GM11168 (cell line): ENCODE measurements at regions not wholly inside any gene's neighbourhood (a gene's known extent, or its start where the extent isn't known, plus 50 kb on each side); places are given as distances from the start of the nearest gene placed in this dataset.
"Not testable (repeated sequence)": the region's sequence is repeated elsewhere in the genome, so short reads cannot be mapped to it uniquely, and the experiment has no call there.

Experiments
- in situ Hi-C: fragments of 300-500 bp; cut with MboI; formaldehyde crosslinking; loops from one replicate; pipeline ENCODE4 v1.12.0; 2022; ENCODE audit warnings: low sequenced_read_pairs; ENCODE audit not compliant: unreplicated experiment

DNA sequence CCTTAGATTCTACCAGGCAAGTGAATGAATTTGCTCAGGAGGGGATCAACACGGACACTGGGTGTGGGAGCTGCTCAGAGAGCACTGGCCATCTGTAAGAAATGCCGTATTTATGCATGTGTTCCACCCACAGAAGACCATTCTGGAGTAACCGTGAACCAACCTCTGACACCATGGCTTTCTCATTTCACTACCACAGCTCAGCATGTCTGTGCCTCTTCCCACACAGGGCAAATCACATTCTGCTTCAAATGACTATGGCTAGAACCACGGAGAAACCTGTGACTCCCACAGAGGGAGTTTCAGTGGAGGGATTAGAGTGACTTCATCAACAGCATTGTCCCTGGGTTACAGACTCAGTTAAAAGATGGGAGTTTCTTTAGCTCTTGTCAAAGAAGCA, 893.4 kb downstream of the XPNPEP1 start:
- in situ Hi-C loops: no loop called here

DNA sequence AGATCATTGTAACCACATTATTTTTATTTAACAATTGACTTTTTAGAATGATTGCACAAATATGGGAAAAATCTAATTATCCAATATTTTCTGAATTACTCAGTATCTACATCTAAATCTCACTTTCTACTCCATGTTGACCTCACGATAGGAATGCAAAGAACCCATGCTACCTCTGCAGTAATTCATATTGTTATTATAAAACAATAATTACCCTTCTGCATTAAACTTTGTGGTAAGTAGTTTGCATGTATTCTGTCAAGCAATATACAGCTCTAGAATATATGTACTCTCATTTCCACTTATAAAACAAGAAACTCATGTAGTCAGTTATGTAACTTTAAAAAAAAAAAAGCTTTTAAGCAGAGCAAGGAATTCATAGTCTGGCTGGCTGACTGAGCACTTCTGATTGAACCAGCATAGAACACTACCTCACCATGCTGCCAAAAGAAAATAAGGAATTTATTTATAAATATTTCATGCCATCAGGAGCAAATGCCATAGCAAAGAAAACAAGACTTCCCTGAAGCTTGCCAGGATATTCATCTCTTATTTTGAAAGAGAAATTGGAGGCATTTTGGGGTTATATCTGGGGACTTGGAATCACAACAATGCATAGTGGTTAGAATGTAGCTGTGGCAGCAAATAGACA, 895.7 kb downstream of the XPNPEP1 start:
- in situ Hi-C loops: no loop called here

DNA sequence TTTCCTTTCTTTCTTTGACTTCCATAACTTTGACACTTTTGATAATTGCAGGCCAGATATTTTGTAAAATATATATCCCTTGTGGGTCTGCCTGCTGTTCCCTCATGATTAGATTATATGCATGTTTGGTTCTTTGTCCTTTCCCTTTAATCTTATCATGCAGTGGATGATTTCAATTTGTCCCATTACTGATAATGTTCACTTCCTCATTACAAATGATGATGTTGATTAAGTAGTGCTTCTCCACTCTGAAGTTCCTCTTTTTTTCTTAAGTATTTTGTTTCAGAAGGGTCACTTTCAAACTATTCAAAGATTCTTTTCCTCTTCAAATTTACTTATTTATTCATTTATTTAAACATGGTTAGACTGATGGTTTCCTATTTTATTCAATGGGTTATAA, 898.1 kb downstream of the XPNPEP1 start:
- in situ Hi-C loops: no loop called here

DNA sequence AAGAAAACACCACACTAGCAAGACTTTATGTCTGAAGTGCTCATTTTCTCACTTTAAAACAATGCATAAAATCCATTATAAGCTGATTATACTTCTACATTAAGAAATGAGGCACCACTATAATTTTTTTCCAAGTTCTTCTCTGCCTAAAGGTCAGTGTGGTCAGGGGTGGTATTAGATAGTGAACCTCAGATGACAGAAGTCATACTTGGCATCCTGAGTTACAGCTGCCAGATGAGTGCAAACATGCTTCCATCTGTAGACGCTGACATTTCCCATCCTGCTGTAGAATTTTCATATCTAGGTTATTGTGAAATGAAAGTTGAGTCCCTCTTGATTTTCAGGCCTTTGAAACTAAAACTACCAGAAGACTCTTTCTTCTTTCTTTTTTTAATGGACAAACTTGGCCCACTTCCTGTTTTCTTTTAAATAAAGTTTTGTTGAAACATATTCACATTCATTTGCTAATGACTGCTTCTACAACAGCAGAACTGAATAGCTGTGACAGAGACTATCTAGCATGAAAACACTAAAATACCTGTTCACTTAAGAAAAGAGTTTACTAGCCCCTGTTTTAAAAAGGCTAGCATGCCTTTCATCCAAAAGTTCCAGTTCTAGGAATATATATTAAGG, 900.8 kb downstream of the XPNPEP1 start:
- in situ Hi-C loops: no loop called here

DNA sequence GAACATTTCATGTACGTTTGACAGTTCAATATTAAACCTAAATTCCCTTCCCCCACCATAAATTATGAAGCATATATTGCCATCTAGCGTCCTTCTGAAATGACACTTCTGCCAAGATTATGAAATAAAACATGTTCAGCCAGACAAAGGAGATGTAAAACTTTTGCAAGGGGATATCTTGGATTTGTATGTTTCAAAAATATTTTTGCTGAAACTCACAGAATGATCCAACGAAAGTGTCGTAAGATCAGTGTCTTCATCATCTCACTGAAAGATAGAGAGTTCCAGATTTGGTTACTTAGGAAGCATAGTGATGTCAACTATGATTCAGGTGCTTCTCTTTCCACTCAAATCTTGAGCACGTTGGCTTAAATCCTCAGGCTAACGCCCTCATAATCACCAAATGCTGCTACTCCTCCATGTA, 904.3 kb downstream of the XPNPEP1 start:
- in situ Hi-C loops: no loop called here

GRCh38 chr10:109007514-109007913, 915.8 kb downstream of the XPNPEP1 start:
- in situ Hi-C loops: no loop called here

- in situ Hi-C loops: no loop called here
These were observed 932.9 kb downstream of the XPNPEP1 start for GRCh38 chr10:108990441-108990840.

GRCh38 chr10:108989976-108990375, 933.3 kb downstream of the XPNPEP1 start:
- in situ Hi-C loops: no loop called here

DNA sequence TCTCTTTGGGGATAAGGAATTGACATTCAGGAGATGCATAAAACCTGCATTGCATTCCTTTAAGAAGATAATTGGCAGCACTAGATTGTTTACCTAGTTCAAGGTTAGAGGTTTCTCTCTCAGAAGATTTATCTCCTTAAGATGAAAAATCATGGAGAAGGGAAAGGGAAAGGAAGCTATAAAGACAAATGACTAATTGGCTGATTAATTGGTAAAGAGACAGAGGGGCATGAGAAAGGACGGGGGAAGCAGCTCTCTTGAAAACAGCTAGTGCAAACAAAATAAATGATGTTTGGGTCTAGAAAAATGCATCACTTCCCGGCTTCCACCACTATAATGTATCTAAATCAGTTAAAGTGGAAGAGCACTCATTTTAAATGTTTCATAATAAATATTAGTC, 941.2 kb downstream of the XPNPEP1 start:
- in situ Hi-C loops: no loop called here

- in situ Hi-C loops: no loop called here
These were observed 942.4 kb downstream of the XPNPEP1 start for GRCh38 chr10:108980869-108981268.

DNA sequence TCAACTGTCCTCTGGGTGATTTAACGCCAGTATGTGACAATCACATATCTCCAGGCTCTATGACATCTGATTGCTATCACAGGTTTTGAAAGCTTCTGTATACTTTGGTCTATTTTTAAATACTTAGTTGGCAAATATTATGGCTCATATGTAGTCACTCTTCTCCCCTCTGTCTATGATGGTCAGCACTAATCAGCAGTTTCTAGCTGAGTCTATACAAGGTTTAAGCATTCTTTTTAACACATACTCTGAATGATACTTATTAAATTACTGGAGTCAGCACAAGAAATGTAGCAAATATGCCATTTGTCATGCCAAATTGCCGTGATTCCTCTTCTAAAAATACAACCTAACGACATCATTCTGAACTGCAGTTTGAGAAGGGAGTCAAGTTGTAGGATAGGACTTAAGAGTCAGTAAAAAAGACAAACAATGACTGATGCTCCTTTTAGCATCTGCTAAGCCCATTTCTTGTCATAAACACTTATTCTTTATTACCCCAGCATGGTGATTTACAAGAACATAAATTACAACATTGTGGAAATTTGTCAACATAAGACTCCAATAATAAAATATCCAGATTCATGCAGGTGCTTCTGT, 947.8 kb downstream of the XPNPEP1 start:
- in situ Hi-C loops: no loop called here

- in situ Hi-C loops: no loop called here
These were observed 953.3 kb downstream of the XPNPEP1 start for GRCh38 chr10:108970016-108970415.

GRCh38 chr10:108966411-108966810, 956.9 kb downstream of the XPNPEP1 start:
- in situ Hi-C loops: no loop called here

DNA sequence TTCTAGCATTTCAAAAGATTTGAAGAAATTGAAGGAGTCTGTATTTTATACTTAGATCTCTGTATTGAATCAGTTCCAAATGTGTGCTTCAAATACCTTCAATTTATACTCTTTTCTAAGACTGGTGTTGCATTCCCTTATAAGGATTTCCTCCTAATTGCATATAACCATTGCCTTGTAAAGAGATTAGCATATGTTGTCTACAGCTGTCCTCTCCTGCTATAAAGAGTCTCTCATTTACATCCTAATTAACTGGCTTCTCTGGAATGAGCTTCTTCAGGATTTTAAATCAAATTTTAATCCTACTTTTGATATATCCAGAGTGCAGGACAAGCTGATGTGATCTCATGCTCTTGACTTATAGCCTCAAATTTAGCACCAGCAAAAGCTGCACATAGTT, 957.3 kb downstream of the XPNPEP1 start:
- in situ Hi-C loops: no loop called here

- in situ Hi-C loops: no loop called here
These were observed 961.1 kb downstream of the XPNPEP1 start for GRCh38 chr10:108962172-108962571.

DNA sequence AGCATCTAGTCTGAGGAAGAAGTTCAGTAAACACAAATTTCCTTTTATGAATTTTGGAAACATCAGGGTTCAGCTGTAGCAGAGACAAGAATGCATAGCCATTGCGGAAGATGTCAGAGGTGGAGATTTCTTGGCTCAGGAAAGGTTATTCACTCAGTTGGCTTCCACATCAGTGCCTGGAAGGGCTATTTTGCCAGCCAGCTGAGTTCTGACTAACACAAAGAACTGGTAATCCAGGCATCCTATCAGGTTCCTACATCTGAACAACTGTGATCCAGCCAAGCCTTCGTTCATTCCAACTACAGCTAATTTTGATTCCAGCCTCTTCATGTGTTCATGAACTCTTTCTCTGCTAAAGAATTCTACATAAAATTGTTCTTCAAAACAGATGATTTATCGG, 965.6 kb downstream of the XPNPEP1 start:
- in situ Hi-C loops: no loop called here

- in situ Hi-C loops: no loop called here
These were observed 967.2 kb downstream of the XPNPEP1 start for GRCh38 chr10:108956149-108956548.

DNA sequence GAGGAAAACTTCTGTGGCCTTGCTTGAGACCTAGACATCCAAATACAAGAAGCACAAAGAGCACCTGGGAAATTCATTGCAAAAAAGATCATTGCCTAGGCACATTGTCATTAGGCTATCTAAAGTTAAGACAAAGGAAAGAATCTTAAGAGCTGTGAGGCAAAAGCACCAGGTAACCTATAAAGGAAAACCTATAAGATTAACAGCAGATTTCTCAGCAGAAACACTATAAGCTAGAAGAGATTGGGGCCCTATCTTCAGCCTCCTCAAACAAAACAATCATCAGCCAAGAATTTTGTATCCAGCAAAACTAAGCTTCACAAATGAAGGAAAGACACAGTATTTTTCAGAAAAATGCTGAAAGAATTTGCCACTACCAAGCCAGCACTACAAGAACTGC, 1003.3 kb downstream of the XPNPEP1 start:
- in situ Hi-C loops: not testable (repeated sequence)

DNA sequence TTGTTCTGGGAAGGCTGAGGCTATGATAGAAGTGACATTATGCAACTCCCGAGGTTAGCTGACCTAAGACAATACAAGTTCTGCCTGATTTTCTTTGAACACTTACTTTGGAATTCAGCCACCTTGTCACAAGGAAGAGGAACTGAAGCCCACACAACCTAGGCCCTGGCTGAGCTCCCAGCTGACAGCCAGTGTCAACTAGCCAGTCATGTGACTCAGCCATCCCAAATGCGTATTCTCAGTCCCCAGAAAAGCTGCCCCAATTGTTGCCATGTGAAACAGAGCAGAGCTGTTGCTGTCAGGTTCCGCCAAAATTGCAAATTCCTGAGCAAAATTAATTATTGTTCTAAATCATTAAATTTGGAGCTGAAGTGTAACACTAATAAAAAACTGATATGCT, 1010.0 kb downstream of the XPNPEP1 start:
- in situ Hi-C loops: no loop called here

DNA sequence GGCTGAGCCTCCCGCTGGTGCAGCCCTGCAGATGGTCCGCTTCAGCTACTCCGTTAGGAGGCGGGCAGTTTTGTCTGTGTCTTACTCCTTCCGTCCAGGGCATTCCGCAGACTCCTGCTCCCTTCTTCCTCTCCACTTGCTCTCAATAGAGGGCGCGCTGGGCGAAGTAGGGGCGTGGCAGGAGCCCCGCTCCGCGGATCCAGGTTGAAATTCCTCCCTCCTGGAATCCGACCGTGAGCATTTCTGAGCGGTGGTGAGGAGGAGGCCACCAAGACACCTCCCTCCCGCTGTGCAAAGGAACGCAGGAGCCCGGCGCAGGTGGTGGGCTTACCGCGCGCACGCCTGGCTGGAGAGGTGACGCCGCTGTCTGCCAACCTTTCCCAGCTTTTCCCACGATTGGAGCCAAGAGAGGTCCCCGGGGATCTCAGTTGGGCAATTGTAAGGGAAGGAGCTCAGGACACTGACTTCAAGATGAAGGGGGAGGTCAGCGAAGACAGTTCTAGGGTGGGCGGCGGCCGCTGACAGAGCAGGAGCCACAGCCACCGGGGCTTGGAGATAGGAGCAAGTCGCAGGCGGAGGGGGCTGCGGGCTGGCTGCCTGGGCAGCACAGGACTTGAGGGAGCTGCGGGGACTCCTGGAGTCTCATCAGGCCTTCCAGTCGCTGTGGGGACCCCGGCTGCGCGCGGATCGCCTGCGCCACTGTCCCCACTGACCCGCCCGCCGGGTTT, 1011.3 kb downstream of the XPNPEP1 start:
- in situ Hi-C loops: no loop called here

- in situ Hi-C loops: no loop called here
These were observed 1015.2 kb downstream of the XPNPEP1 start for GRCh38 chr10:108908096-108908495.
